HepG2 (cell line): ENCODE measurements at regions not wholly inside any gene's neighbourhood (a gene's known extent, or its start where the extent isn't known, plus 50 kb on each side); places are given as distances from the start of the nearest gene placed in this dataset.

Experiments used
- CTCF ChIP-seq: sonication (generic); formaldehyde crosslinking; IDR thresholded peaks from 2 replicates; pipeline ENCODE4 v1.5.0; 2020; ENCODE audit warnings: mild to moderate bottlenecking, missing genetic modification reagents, moderate library complexity
- DR1 ChIP-seq: sonication (generic); formaldehyde crosslinking; IDR thresholded peaks from 2 replicates; pipeline ENCODE4 v1.8.0; 2021; ENCODE audit warnings: mild to moderate bottlenecking, missing genetic modification reagents, inconsistent platforms
- ETS1 ChIP-seq: sonication (generic); formaldehyde crosslinking; IDR thresholded peaks from 2 replicates; pipeline ENCODE4 v1.4.0; 2020; ENCODE audit warnings: missing genetic modification reagents
- FOXJ3 ChIP-seq: sonication (generic); formaldehyde crosslinking; IDR thresholded peaks from 2 replicates; pipeline ENCODE4 v1.4.0; 2020; ENCODE audit warnings: missing genetic modification reagents, mild to moderate bottlenecking, borderline replicate concordance
- JUNB ChIP-seq: sonication (generic); formaldehyde crosslinking; IDR thresholded peaks from 2 replicates; pipeline ENCODE4 v1.8.0; 2022; ENCODE audit warnings: missing genetic modification reagents, mild to moderate bottlenecking, borderline replicate concordance
- LBX2 ChIP-seq: sonication (generic); formaldehyde crosslinking; IDR thresholded peaks from 2 replicates; pipeline ENCODE4 v1.5.0; 2020; ENCODE audit warnings: missing genetic modification reagents, mild to moderate bottlenecking, borderline replicate concordance
- MYC ChIP-seq: sonication (generic); formaldehyde crosslinking; IDR thresholded peaks from 2 replicates; pipeline ENCODE4 v1.9.0; 2021; ENCODE audit warnings: missing genetic modification reagents, borderline replicate concordance
- NBN ChIP-seq: fragments of 450-650 bp; conservative IDR thresholded peaks from 2 replicates; pipeline ENCODE4 v1.6.1; 2017
- SCMH1 ChIP-seq: sonication (generic); formaldehyde crosslinking; IDR thresholded peaks from 2 replicates; pipeline ENCODE4 v1.9.0; 2021; ENCODE audit warnings: missing genetic modification reagents, mild to moderate bottlenecking, borderline replicate concordance
- ZFX ChIP-seq: sonication (generic); formaldehyde crosslinking; IDR thresholded peaks from 2 replicates; pipeline ENCODE4 v1.4.0; 2020; ENCODE audit warnings: mild to moderate bottlenecking, low read depth, missing genetic modification reagents, moderate library complexity
- ZNF274 ChIP-seq: sonication (generic); formaldehyde crosslinking; IDR thresholded peaks from 2 replicates; pipeline ENCODE4 v1.5.1; 2020; ENCODE audit warnings: mild to moderate bottlenecking, missing genetic modification reagents
- ZNF382 ChIP-seq: sonication (generic); formaldehyde crosslinking; IDR thresholded peaks from 2 replicates; pipeline ENCODE4 v1.5.0; 2020; ENCODE audit warnings: missing genetic modification reagents, mild to moderate bottlenecking, borderline replicate concordance
- TF ChIP-seq, protein P1 (sequence below): sonication (generic); formaldehyde crosslinking; IDR thresholded peaks from 2 replicates; pipeline ENCODE4 v1.5.1; 2020; ENCODE audit warnings: mild to moderate bottlenecking, missing genetic modification reagents, moderate library complexity

DNA sequence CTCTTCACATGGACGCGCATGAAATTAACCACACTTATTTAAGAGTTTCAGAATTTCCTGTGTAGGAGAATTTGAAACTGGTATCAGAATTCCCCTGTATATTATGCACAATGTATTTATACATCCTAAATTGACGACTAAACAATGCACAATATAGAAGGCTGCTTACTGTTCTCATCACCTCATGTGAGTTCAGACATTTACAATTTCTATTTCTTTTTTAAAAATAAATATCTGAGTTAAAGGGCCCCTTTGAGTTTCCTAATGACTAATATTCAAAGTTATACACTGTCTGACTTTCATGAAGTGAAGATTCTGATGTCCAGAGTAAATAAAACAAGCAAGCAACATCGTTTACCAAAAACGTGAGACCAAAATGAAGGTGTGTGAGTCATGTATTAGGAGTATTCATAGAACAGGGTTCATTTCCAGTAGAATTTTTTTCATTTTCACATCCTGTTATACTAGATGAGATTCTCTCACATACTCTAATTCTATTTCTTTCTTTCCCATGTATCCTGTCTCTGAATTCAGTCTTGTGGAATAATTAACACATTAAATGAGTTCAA is 406.2 kb downstream of the NUP35 start:
- TF ChIP-seq MYC (CRISPR knock-in tag) (no peak), CTCF (CRISPR knock-in tag) (no peak), ZFX (CRISPR knock-in tag) (no peak), SCMH1 (CRISPR knock-in tag) (no peak), FOXJ3 (CRISPR knock-in tag) (no peak), ZNF274 (CRISPR knock-in tag) (no peak), DR1 (CRISPR knock-in tag) (no peak), LBX2 (CRISPR knock-in tag) (no peak), NBN (no peak), JUNB (CRISPR knock-in tag) (no peak), ZNF382 (CRISPR knock-in tag) (no peak), ETS1 (CRISPR knock-in tag) (no peak)
- TF ChIP-seq, protein P1, sequence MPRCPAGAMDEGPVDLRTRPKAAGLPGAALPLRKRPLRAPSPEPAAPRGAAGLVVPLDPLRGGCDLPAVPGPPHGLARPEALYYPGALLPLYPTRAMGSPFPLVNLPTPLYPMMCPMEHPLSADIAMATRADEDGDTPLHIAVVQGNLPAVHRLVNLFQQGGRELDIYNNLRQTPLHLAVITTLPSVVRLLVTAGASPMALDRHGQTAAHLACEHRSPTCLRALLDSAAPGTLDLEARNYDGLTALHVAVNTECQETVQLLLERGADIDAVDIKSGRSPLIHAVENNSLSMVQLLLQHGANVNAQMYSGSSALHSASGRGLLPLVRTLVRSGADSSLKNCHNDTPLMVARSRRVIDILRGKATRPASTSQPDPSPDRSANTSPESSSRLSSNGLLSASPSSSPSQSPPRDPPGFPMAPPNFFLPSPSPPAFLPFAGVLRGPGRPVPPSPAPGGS (CRISPR knock-in tag), result no peak
